Mucosa of descending colon (tissue), 3 donors: ENCODE measurements at regions not wholly inside any gene's neighbourhood (a gene's known extent, or its start where the extent isn't known, plus 50 kb on each side); places are given as distances from the start of the nearest gene placed in this dataset.

Experiments used
- ATAC-seq: fragments of 200-7000 bp; cut with Tn5 transposase; one replicate; pipeline ENCODE4 v1.9.1; 2020; ENCODE audit warnings: mild to moderate bottlenecking, moderate library complexity
- DNase-seq, 3 donors: peaks; one replicate each; pipeline ENCODE4 v3.0.0-alpha.2; 2020
- H3K36me3 ChIP-seq: fragments of 200-600 bp; one replicate; pipeline ENCODE4 v1.8.0; 2021; ENCODE audit warnings: low read depth, mild to moderate bottlenecking
- H3K4me1 ChIP-seq: fragments of 200-600 bp; one replicate; pipeline ENCODE4 v1.8.0; 2021; ENCODE audit warnings: low read depth, mild to moderate bottlenecking
- H3K4me3 ChIP-seq: fragments of 200-600 bp; one replicate; pipeline ENCODE4 v1.8.0; 2021; ENCODE audit warnings: mild to moderate bottlenecking
- H3K9me3 ChIP-seq: fragments of 200-600 bp; one replicate; pipeline ENCODE4 v1.8.0; 2021; ENCODE audit warnings: mild to moderate bottlenecking
- CTCF ChIP-seq: fragments of 200-600 bp; IDR thresholded peaks from one replicate; pipeline ENCODE4 v1.8.0; 2022; ENCODE audit warnings: antibody characterized with exemption, mild to moderate bottlenecking
- intact Hi-C, 2 donors: fragments of 100-400 bp; cut with DNase I in 1 of 2; cut with micrococcal nuclease in 1 of 2; formaldehyde crosslinking; loops; one replicate each; pipeline versions ENCODE4 v1.11.0 to v1.11.1; 2022; cut with DNase I, micrococcal nuclease
- donor health status: DM: no; HTN: no; CAD: no; lungs with moderate emphysema.
- donor health status: DM: no; HTN: no; CAD: no.
- donor health status: DM: no; HTN: yes; CAD: no.

DNA sequence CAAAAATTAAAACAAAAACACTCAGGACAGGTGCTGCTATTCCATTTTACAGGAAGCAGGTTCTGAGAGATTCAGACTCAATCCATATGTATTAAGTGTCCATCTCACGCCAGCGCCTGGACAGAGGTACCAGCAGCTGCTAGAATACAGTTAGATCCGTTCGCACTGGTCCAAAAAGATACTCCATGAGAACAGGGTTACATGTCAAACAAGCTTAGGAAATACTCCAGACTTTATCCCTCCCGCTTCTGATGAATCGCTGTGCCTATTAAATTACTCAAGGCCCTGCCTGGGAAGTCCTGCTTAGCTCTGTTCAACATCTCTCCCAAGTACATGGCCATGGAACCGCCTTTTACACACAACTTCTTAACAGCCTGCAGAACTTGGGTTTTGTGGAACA is 50.2 kb upstream of the SLC35C1 start:
- no peaks in the 10 kb centered on the region for H3K9me3 ChIP-seq
- no peak overlapping the region for H3K4me3 ChIP-seq
- H3K4me1 ChIP-seq = no peaks in the 10 kb centered on the region
- no peak for TF ChIP-seq CTCF
- intact Hi-C loops = no loop called here
- DNase-seq (no peak), ATAC-seq (no peak)
- H3K36me3 ChIP-seq = no peaks in the 10 kb centered on the region

- ATAC-seq (no peak), DNase-seq (no peak)
- TF ChIP-seq CTCF = no peak
- Histone ChIP-seq H3K4me3 (no peak overlapping the region), H3K36me3 (no peaks in the 10 kb centered on the region), H3K4me1 (no peaks in the 10 kb centered on the region), H3K9me3 (no peaks in the 10 kb centered on the region)
- intact Hi-C loops = no loop called here
Measured at GRCh38 chr11:45754261-45754709, 50.7 kb upstream of the SLC35C1 start.

GRCh38 chr11:45752106-45752505 is 52.8 kb upstream of the SLC35C1 start:
- H3K4me1 ChIP-seq = no peaks in the 10 kb centered on the region
- no peak for ATAC-seq
- no peak for DNase-seq
- H3K36me3 ChIP-seq = no peaks in the 10 kb centered on the region
- intact Hi-C loops = no loop called here
- H3K9me3 ChIP-seq = no peaks in the 10 kb centered on the region
- no peak for TF ChIP-seq CTCF
- H3K4me3 ChIP-seq = no peak overlapping the region

DNA sequence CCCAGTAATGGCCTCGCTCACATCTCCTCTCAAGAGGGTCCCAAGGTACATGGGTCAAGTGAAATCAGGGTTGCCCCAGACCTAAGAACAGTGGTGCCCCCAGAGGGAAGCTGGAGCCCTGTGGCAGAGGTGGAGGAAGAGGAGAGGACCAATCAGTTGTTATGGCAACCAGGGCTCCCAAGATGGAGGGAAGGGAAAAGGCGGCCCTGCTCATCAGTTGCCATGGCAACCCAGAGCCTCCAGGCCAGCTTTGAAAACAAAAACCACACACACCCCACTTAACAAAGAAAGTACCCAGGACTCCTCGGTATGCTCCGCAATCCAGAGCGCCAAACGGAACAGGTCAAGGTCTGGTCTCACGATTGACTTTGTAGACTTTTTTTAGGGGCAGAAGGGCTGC is 53.5 kb upstream of the SLC35C1 start:
- ATAC-seq (no peak), DNase-seq (no peak)
- no peak overlapping the region for H3K4me3 ChIP-seq
- H3K9me3 ChIP-seq = no peaks in the 10 kb centered on the region
- no peaks in the 10 kb centered on the region for H3K4me1 ChIP-seq
- intact Hi-C loops = no loop called here
- H3K36me3 ChIP-seq = no peaks in the 10 kb centered on the region
- TF ChIP-seq CTCF = no peak

- Histone ChIP-seq H3K4me3 (no peak overlapping the region), H3K9me3 (no peaks in the 10 kb centered on the region), H3K36me3 (no peaks in the 10 kb centered on the region), H3K4me1 (no peaks in the 10 kb centered on the region)
- DNase-seq (no peak), ATAC-seq (no peak)
- no peak for TF ChIP-seq CTCF
- intact Hi-C loops = no loop called here
Measured at GRCh38 chr11:45750439-45750838, 54.5 kb upstream of the SLC35C1 start.

GRCh38 chr11:45748801-45749200 is 56.1 kb upstream of the SLC35C1 start:
- ATAC-seq (no peak), DNase-seq (no peak)
- Histone ChIP-seq H3K36me3 (no peaks in the 10 kb centered on the region), H3K4me3 (no peak overlapping the region), H3K9me3 (no peaks in the 10 kb centered on the region), H3K4me1 (no peaks in the 10 kb centered on the region)
- intact Hi-C loops = no loop called here
- no peak for TF ChIP-seq CTCF
